GM06990 (cell line): ENCODE measurements at regions not wholly inside any gene's neighbourhood (a gene's known extent, or its start where the extent isn't known, plus 50 kb on each side); places are given as distances from the start of the nearest gene placed in this dataset.

ENCODE experiments used
- DNase-seq: peaks from one replicate; pipeline ENCODE4 v3.0.0-alpha.2; 2011; ENCODE audit not compliant: insufficient read length; ENCODE audit errors: extremely low read depth
- H3K27me3 ChIP-seq: replicated peaks from 2 replicates; pipeline ENCODE4 v1.6.0; 2011; ENCODE audit warnings: low read length; ENCODE audit not compliant: control insufficient read depth, insufficient read depth
- H3K36me3 ChIP-seq: 2 replicates; pipeline ENCODE4 v1.5.1; 2011; ENCODE audit warnings: low read length; ENCODE audit not compliant: control insufficient read depth, insufficient read depth
- H3K4me3 ChIP-seq: replicated peaks from 2 replicates; pipeline ENCODE4 v1.5.1; 2011; ENCODE audit warnings: low read depth, mild to moderate bottlenecking, control low read depth, low read length
- CTCF ChIP-seq: IDR thresholded peaks from 2 replicates; pipeline ENCODE4 v1.5.1; 2011; ENCODE audit warnings: low read length, control low read depth, mild to moderate bottlenecking, inconsistent platforms; ENCODE audit not compliant: insufficient read depth, poor library complexity, severe bottlenecking

- H3K4me3 ChIP-seq: no peak overlapping the region
- no peak for DNase-seq
- no peaks in the 10 kb centered on the region for H3K36me3 ChIP-seq
- no peak for TF ChIP-seq CTCF
- no peaks in the 10 kb centered on the region for H3K27me3 ChIP-seq
Observed at GRCh38 chr6:43996618-43997344, 130.5 kb downstream of the MRPL14 start.

- no peak overlapping the region for H3K4me3 ChIP-seq
- no peak for DNase-seq
- no peak for TF ChIP-seq CTCF
- no peaks in the 10 kb centered on the region for H3K36me3 ChIP-seq
- H3K27me3 ChIP-seq: no peaks in the 10 kb centered on the region
Observed at GRCh38 chr6:43995137-43995536, 132.1 kb downstream of the MRPL14 start.

- Histone ChIP-seq H3K27me3 (no peaks in the 10 kb centered on the region), H3K4me3 (no peak overlapping the region), H3K36me3 (no peaks in the 10 kb centered on the region)
- DNase-seq: no peak
- no peak for TF ChIP-seq CTCF
Observed at GRCh38 chr6:43993881-43994523, 133.2 kb downstream of the MRPL14 start.

GRCh38 chr6:43992783-43993644 lies 134.2 kb downstream of the MRPL14 start:
- no peak for TF ChIP-seq CTCF
- no peaks in the 10 kb centered on the region for H3K36me3 ChIP-seq
- no peak overlapping the region for H3K4me3 ChIP-seq
- no peak for DNase-seq
- H3K27me3 ChIP-seq: no peaks in the 10 kb centered on the region; the same call in 1 of the 2 replicates

DNA sequence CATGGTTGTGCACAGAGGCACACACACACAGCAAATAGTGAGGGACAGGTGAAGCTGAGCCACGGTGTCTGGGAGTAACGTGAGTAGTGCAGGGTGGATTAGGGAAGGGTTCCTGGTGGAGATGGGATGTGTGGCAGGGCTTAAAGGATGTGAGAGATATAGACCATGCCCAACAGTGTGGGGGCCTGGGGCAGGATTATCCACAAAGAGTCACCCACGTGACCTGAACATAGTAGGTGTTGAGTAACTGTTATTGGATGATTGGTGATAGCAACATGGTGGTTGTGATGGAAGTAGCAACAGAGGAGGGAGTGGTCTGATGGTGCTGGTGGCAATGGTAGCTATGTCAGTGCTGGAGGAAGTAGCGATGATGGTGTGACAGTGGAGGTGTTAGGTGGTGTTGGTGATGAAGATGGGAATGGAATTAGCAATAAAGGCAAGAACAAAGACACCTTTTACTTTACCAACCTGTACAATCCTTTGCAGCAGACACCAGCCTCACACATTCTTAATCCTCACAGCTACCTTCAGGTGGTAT lies 135.1 kb downstream of the MRPL14 start:
- no peaks in the 10 kb centered on the region; the same call in 1 of the 2 replicates for H3K27me3 ChIP-seq
- H3K4me3 ChIP-seq: no peak overlapping the region
- H3K36me3 ChIP-seq: no peaks in the 10 kb centered on the region
- TF ChIP-seq CTCF: no peak
- no peak for DNase-seq
